ENCODE measurements at regions not wholly inside any gene's neighbourhood (a gene's known extent, or its start where the extent isn't known, plus 50 kb on each side); places are given as distances from the start of the nearest gene placed in this dataset.

DNA sequence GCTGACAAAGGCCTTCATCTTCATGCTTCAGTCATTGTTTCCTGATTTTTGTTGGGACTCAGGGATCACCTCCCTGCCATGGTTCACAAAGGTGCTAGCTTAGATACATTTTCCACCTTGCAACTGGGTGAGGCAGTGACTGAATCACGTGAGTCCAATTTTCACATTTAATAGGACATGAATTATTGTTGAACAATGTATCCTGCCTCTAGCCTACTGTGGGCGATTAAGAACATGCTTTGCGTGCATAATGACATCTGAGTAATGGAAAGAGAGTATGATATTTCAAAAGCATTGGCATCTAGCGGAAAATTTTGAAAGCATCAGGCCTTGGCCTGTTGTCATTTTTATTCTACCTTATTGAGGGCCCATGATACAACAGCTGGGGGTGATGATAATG is 199.2 kb upstream of the JAG1 start:
- Histone ChIP-seq H3K9me3 (ENCODE audit: low read length) (no peaks in the 10 kb centered on the region), H4K20me1 (ENCODE audit: insufficient read depth) (no peaks in the 10 kb centered on the region), H3K27ac (ENCODE audit: low read length) (no peak overlapping the region), H3K36me3 (ENCODE audit: insufficient read depth, low read length) (no peaks in the 10 kb centered on the region), H3K27me3 (ENCODE audit: insufficient read depth, low read depth, low read length) (no peaks in the 10 kb centered on the region), H3K4me2 (ENCODE audit: low read length) (no peak overlapping the region), H3K79me2 (replicated peaks; ENCODE audit: insufficient read depth, low read length) (no peaks in the 10 kb centered on the region), H3K9ac (ENCODE audit: low read length) (peak overlapping the region; percentile 4), H3K4me3 (ENCODE audit: low read length) (no peak overlapping the region), H3F3A (ENCODE audit: insufficient read depth, low read length, poor library complexity, severe bottlenecking) (no peaks in the 10 kb centered on the region), H3K9me2 (ENCODE audit: insufficient read depth, low read length) (no peaks in the 10 kb centered on the region), H2AFZ (ENCODE audit: low read depth, low read length) (no peak overlapping the region)
- TF ChIP-seq MXI1 (conservative IDR thresholded peaks at IDR 0.05; ENCODE audit: poor library complexity, severe bottlenecking) (no peak), POLR2AphosphoS5 (IDR thresholded peaks at IDR 0.05) (peak; percentile 42)

- Histone ChIP-seq H3F3A (ENCODE audit: insufficient read depth, low read length, poor library complexity, severe bottlenecking) (no peaks in the 10 kb centered on the region), H3K4me2 (ENCODE audit: low read length) (no peak overlapping the region), H4K20me1 (ENCODE audit: insufficient read depth) (no peaks in the 10 kb centered on the region), H2AFZ (ENCODE audit: low read depth, low read length) (no peak overlapping the region), H3K79me2 (replicated peaks; ENCODE audit: insufficient read depth, low read length) (no peaks in the 10 kb centered on the region), H3K4me3 (ENCODE audit: low read length) (no peak overlapping the region), H3K9me2 (ENCODE audit: insufficient read depth, low read length) (no peaks in the 10 kb centered on the region), H3K27me3 (ENCODE audit: insufficient read depth, low read depth, low read length) (no peaks in the 10 kb centered on the region), H3K9me3 (ENCODE audit: low read length) (no peaks in the 10 kb centered on the region), H3K27ac (ENCODE audit: low read length) (no peak overlapping the region), H3K36me3 (ENCODE audit: insufficient read depth, low read length) (no peaks in the 10 kb centered on the region), H3K9ac (ENCODE audit: low read length) (no peak overlapping the region)
- TF ChIP-seq SMC3 (conservative IDR thresholded peaks at IDR 0.05; ENCODE audit: poor library complexity) (no peak), MXI1 (conservative IDR thresholded peaks at IDR 0.05; ENCODE audit: poor library complexity, severe bottlenecking) (no peak), EP300 (conservative IDR thresholded peaks at IDR 0.05; ENCODE audit: poor library complexity, severe bottlenecking) (no peak), POLR2AphosphoS5 (IDR thresholded peaks at IDR 0.05) (no peak), EZH2 (IDR thresholded peaks at IDR 0.05; ENCODE audit: borderline replicate concordance, insufficient read depth, low read length, poor library complexity, severe bottlenecking) (no peak), RAD21 (conservative IDR thresholded peaks at IDR 0.05) (no peak), TAF1 (IDR thresholded peaks at IDR 0.05; ENCODE audit: low read depth) (no peak)
- TF ChIP-seq, protein P1, sequence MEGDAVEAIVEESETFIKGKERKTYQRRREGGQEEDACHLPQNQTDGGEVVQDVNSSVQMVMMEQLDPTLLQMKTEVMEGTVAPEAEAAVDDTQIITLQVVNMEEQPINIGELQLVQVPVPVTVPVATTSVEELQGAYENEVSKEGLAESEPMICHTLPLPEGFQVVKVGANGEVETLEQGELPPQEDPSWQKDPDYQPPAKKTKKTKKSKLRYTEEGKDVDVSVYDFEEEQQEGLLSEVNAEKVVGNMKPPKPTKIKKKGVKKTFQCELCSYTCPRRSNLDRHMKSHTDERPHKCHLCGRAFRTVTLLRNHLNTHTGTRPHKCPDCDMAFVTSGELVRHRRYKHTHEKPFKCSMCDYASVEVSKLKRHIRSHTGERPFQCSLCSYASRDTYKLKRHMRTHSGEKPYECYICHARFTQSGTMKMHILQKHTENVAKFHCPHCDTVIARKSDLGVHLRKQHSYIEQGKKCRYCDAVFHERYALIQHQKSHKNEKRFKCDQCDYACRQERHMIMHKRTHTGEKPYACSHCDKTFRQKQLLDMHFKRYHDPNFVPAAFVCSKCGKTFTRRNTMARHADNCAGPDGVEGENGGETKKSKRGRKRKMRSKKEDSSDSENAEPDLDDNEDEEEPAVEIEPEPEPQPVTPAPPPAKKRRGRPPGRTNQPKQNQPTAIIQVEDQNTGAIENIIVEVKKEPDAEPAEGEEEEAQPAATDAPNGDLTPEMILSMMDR (IDR thresholded peaks at IDR 0.05; ENCODE audit: poor library complexity, severe bottlenecking), result no peak
- TF ChIP-seq, protein P2, sequence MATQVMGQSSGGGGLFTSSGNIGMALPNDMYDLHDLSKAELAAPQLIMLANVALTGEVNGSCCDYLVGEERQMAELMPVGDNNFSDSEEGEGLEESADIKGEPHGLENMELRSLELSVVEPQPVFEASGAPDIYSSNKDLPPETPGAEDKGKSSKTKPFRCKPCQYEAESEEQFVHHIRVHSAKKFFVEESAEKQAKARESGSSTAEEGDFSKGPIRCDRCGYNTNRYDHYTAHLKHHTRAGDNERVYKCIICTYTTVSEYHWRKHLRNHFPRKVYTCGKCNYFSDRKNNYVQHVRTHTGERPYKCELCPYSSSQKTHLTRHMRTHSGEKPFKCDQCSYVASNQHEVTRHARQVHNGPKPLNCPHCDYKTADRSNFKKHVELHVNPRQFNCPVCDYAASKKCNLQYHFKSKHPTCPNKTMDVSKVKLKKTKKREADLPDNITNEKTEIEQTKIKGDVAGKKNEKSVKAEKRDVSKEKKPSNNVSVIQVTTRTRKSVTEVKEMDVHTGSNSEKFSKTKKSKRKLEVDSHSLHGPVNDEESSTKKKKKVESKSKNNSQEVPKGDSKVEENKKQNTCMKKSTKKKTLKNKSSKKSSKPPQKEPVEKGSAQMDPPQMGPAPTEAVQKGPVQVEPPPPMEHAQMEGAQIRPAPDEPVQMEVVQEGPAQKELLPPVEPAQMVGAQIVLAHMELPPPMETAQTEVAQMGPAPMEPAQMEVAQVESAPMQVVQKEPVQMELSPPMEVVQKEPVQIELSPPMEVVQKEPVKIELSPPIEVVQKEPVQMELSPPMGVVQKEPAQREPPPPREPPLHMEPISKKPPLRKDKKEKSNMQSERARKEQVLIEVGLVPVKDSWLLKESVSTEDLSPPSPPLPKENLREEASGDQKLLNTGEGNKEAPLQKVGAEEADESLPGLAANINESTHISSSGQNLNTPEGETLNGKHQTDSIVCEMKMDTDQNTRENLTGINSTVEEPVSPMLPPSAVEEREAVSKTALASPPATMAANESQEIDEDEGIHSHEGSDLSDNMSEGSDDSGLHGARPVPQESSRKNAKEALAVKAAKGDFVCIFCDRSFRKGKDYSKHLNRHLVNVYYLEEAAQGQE (IDR thresholded peaks at IDR 0.05; ENCODE audit: borderline replicate concordance), result no peak
Observed at GRCh38 chr20:10875653-10876052, 201.9 kb upstream of the JAG1 start.

- Histone ChIP-seq H3F3A (ENCODE audit: insufficient read depth, low read length, poor library complexity, severe bottlenecking) (no peaks in the 10 kb centered on the region), H3K79me2 (replicated peaks; ENCODE audit: insufficient read depth, low read length) (no peaks in the 10 kb centered on the region), H3K9me2 (ENCODE audit: insufficient read depth, low read length) (no peaks in the 10 kb centered on the region), H3K27me3 (ENCODE audit: insufficient read depth, low read depth, low read length) (no peaks in the 10 kb centered on the region), H3K4me3 (ENCODE audit: low read length) (no peak overlapping the region), H3K4me2 (ENCODE audit: low read length) (no peak overlapping the region), H4K20me1 (ENCODE audit: insufficient read depth) (no peaks in the 10 kb centered on the region), H3K9ac (ENCODE audit: low read length) (no peak overlapping the region), H2AFZ (ENCODE audit: low read depth, low read length) (no peak overlapping the region), H3K9me3 (ENCODE audit: low read length) (no peaks in the 10 kb centered on the region), H3K27ac (ENCODE audit: low read length) (no peak overlapping the region), H3K36me3 (ENCODE audit: insufficient read depth, low read length) (no peaks in the 10 kb centered on the region)
- no peak for TF ChIP-seq RAD21 (conservative IDR thresholded peaks at IDR 0.05)
- TF ChIP-seq, protein P1 (IDR thresholded peaks at IDR 0.05; ENCODE audit: poor library complexity, severe bottlenecking), result no peak
- TF ChIP-seq SMC3 (conservative IDR thresholded peaks at IDR 0.05; ENCODE audit: poor library complexity), result no peak
- TF ChIP-seq, protein P2 (IDR thresholded peaks at IDR 0.05; ENCODE audit: borderline replicate concordance), result no peak
- no peak for TF ChIP-seq MXI1 (conservative IDR thresholded peaks at IDR 0.05; ENCODE audit: poor library complexity, severe bottlenecking)
- no peak for TF ChIP-seq POLR2AphosphoS5 (IDR thresholded peaks at IDR 0.05)
- TF ChIP-seq EZH2 (IDR thresholded peaks at IDR 0.05; ENCODE audit: borderline replicate concordance, insufficient read depth, low read length, poor library complexity, severe bottlenecking), result no peak
- no peak for TF ChIP-seq TAF1 (IDR thresholded peaks at IDR 0.05; ENCODE audit: low read depth)
- TF ChIP-seq EP300 (conservative IDR thresholded peaks at IDR 0.05; ENCODE audit: poor library complexity, severe bottlenecking), result no peak
Observed at GRCh38 chr20:10876558-10876957, 202.8 kb upstream of the JAG1 start.

Measured in neural cell (in vitro differentiated cells).